Neural crest cell (in vitro differentiated cells): ENCODE measurements at regions not wholly inside any gene's neighbourhood (a gene's known extent, or its start where the extent isn't known, plus 50 kb on each side); places are given as distances from the start of the nearest gene placed in this dataset.

Experiments
- DNase-seq: peaks from one replicate; pipeline ENCODE4 v3.0.0; 2021; ENCODE audit warnings: low read depth, mixed read lengths, low spot score
- H3K27ac Mint-ChIP-seq: one replicate; pipeline ENCODE4 v1.8.0; 2021; ENCODE audit warnings: mild to moderate bottlenecking, mixed read lengths; ENCODE audit not compliant: unreplicated experiment
- H3K27me3 Mint-ChIP-seq: 2 replicates; pipeline ENCODE4 v1.8.0; 2021; ENCODE audit warnings: low read depth, mild to moderate bottlenecking, mixed read lengths
- H3K36me3 Mint-ChIP-seq: 2 replicates; pipeline ENCODE4 v1.8.0; 2021; ENCODE audit warnings: low read depth, mild to moderate bottlenecking, mixed read lengths
- H3K4me1 Mint-ChIP-seq: 2 replicates; pipeline ENCODE4 v1.8.0; 2021; ENCODE audit warnings: mixed read lengths
- H3K4me3 Mint-ChIP-seq: one replicate; pipeline ENCODE4 v1.8.0; 2021; ENCODE audit warnings: mild to moderate bottlenecking, mixed read lengths
- H3K9me3 Mint-ChIP-seq: 2 replicates; pipeline ENCODE4 v1.8.0; 2021; ENCODE audit warnings: mixed read lengths
- TF ChIP-seq, protein P1 (sequence below): fragments of 200-600 bp; sonication (generic); conservative IDR thresholded peaks from 2 replicates; pipeline ENCODE4 v1.5.0; 2021; ENCODE audit warnings: antibody characterized with exemption, mild to moderate bottlenecking

GRCh38 chr19:30898353-30899103 is 450.7 kb downstream of the TSHZ3 start:
- Mint-ChIP-seq H3K4me1 (peaks cover 6% of the 10 kb centered on the region), H3K4me3 (no peak overlapping the region), H3K27me3 (no peaks in the 10 kb centered on the region), H3K9me3 (no peaks in the 10 kb centered on the region), H3K27ac (no peak overlapping the region), H3K36me3 (no peaks in the 10 kb centered on the region)
- TF ChIP-seq, protein P1, sequence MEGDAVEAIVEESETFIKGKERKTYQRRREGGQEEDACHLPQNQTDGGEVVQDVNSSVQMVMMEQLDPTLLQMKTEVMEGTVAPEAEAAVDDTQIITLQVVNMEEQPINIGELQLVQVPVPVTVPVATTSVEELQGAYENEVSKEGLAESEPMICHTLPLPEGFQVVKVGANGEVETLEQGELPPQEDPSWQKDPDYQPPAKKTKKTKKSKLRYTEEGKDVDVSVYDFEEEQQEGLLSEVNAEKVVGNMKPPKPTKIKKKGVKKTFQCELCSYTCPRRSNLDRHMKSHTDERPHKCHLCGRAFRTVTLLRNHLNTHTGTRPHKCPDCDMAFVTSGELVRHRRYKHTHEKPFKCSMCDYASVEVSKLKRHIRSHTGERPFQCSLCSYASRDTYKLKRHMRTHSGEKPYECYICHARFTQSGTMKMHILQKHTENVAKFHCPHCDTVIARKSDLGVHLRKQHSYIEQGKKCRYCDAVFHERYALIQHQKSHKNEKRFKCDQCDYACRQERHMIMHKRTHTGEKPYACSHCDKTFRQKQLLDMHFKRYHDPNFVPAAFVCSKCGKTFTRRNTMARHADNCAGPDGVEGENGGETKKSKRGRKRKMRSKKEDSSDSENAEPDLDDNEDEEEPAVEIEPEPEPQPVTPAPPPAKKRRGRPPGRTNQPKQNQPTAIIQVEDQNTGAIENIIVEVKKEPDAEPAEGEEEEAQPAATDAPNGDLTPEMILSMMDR = no peak
- DNase-seq = no peak

GRCh38 chr19:30897553-30897952 is 451.7 kb downstream of the TSHZ3 start:
- Mint-ChIP-seq H3K9me3 (no peaks in the 10 kb centered on the region), H3K36me3 (no peaks in the 10 kb centered on the region), H3K4me1 (peaks cover 6% of the 10 kb centered on the region), H3K4me3 (no peak overlapping the region), H3K27ac (no peak overlapping the region), H3K27me3 (no peaks in the 10 kb centered on the region)
- TF ChIP-seq, protein P1 = no peak
- no peak for DNase-seq

DNA sequence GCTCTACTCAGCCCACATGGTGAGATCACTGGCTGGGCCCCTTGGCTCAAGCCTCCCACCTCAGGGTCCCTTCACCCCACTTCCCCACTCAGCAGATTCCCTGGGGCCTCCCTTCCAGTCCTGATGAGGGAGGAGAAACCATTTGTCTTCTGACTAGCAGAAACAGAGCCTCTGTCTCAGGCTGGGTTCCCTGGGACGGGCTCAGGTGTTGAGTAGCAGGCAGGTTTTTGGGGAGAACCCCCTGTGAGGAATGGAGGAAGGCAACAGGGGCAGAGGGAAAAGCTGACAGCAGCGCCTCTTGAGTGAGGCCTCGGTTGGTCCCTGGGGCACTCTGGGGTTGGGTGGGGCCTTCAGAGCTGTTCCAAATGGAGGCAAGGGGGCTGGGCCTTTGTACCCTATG is 452.2 kb downstream of the TSHZ3 start:
- Mint-ChIP-seq H3K27ac (no peak overlapping the region), H3K36me3 (no peaks in the 10 kb centered on the region), H3K4me1 (peaks cover 6% of the 10 kb centered on the region), H3K4me3 (no peak overlapping the region), H3K27me3 (no peaks in the 10 kb centered on the region), H3K9me3 (no peaks in the 10 kb centered on the region)
- no peak for DNase-seq
- TF ChIP-seq, protein P1 = no peak

DNA sequence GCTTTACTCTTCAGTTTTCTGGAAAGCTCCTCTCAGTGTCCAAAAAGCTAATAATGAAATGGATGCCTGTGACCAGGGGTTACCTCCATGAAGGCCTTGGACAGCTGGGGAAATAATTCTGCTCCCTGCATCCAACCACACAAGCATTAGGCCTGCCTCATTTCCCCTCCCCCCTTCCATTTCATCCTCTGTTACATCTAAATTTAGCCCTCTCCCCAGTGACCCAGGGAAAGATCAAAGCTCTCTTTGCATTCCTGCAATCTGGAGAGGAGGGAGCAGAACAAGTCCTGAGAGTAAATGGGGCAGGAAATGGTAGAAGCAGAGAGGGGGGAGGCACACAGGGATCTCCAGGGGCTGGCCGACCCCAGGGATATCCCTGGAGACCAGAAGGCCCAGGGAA is 452.7 kb downstream of the TSHZ3 start:
- H3K27ac Mint-ChIP-seq = peak overlapping the region; percentile 13
- H3K36me3 Mint-ChIP-seq = no peaks in the 10 kb centered on the region

GRCh38 chr19:30895946-30896345 is 453.3 kb downstream of the TSHZ3 start:
- H3K9me3 Mint-ChIP-seq = no peaks in the 10 kb centered on the region
- TF ChIP-seq, protein P1 = no peak
- DNase-seq = no peak
- no peaks in the 10 kb centered on the region for H3K27me3 Mint-ChIP-seq
- H3K4me3 Mint-ChIP-seq = no peak overlapping the region
- peaks cover 6% of the 10 kb centered on the region for H3K4me1 Mint-ChIP-seq
- peak overlapping the region; percentile 13 for H3K27ac Mint-ChIP-seq
- H3K36me3 Mint-ChIP-seq = no peaks in the 10 kb centered on the region

More for the DNA sequence above, 452.7 kb downstream of the TSHZ3 start:
- Mint-ChIP-seq H3K4me3 (no peak overlapping the region), H3K4me1 (peaks cover 6% of the 10 kb centered on the region), H3K27me3 (no peaks in the 10 kb centered on the region), H3K9me3 (no peaks in the 10 kb centered on the region)
- no peak for DNase-seq
- TF ChIP-seq, protein P1 = no peak
